SK-N-MC (cell line): ENCODE measurements at regions not wholly inside any gene's neighbourhood (a gene's known extent, or its start where the extent isn't known, plus 50 kb on each side); places are given as distances from the start of the nearest gene placed in this dataset.

Source experiments
- EZH2 ChIP-seq: fragments of 200-600 bp; sonication (generic); IDR thresholded peaks from one replicate; pipeline ENCODE4 v1.6.1; 2017; ENCODE audit warnings: antibody characterized with exemption
- POLR2AphosphoS5 ChIP-seq: IDR thresholded peaks from 2 replicates; pipeline ENCODE4 v1.6.1; 2012; ENCODE audit warnings: mild to moderate bottlenecking, low read depth, low read length, borderline replicate concordance

- TF ChIP-seq POLR2AphosphoS5, result no peak
- TF ChIP-seq EZH2, result no peak
Observed at GRCh38 chr7:33748793-33749192, 156.5 kb upstream of the BMPER start.
